GM23338 (cell line): ENCODE measurements at regions not wholly inside any gene's neighbourhood (a gene's known extent, or its start where the extent isn't known, plus 50 kb on each side); places are given as distances from the start of the nearest gene placed in this dataset.

ENCODE experiments used
- ATAC-seq: fragments of 200-7000 bp; cut with Tn5 transposase; 3 replicates; pipeline ENCODE4 v1.9.1; 2020
- DNase-seq: peaks from one replicate; pipeline ENCODE4 v3.0.0-alpha.2; 2015; ENCODE audit warnings: low spot score
- H2AFZ ChIP-seq: fragments of 200-600 bp; sonication (generic); 2 replicates; pipeline ENCODE4 v1.8.0; 2016; ENCODE audit warnings: antibody characterized with exemption, mild to moderate bottlenecking, moderate library complexity
- H3F3A ChIP-seq: fragments of 200-600 bp; sonication (generic); replicated peaks from 2 replicates; pipeline ENCODE4 v1.8.0; 2017; ENCODE audit warnings: antibody characterized with exemption, mixed run types, low read depth
- H3K27ac ChIP-seq: fragments of 200-600 bp; sonication (generic); 2 replicates; pipeline ENCODE4 v1.6.1; 2016; ENCODE audit warnings: low read depth
- H3K27me3 ChIP-seq: fragments of 200-600 bp; sonication (generic); 2 replicates; pipeline ENCODE4 v1.8.0; 2016; ENCODE audit warnings: mild to moderate bottlenecking, mixed run types, moderate library complexity; ENCODE audit not compliant: insufficient read depth
- H3K36me3 ChIP-seq: fragments of 200-600 bp; sonication (generic); 2 replicates; pipeline ENCODE4 v1.8.0; 2016; ENCODE audit warnings: mild to moderate bottlenecking; ENCODE audit not compliant: insufficient read depth
- H3K4me1 ChIP-seq: fragments of 200-600 bp; sonication (generic); 2 replicates; pipeline ENCODE4 v1.8.0; 2016; ENCODE audit warnings: mild to moderate bottlenecking, moderate library complexity; ENCODE audit not compliant: insufficient read depth
- H3K4me2 ChIP-seq: fragments of 200-600 bp; sonication (generic); 2 replicates; pipeline ENCODE4 v1.7.1; 2017; ENCODE audit warnings: mixed run types
- H3K4me3 ChIP-seq: fragments of 200-600 bp; sonication (generic); 2 replicates; pipeline ENCODE4 v1.6.1; 2016; ENCODE audit warnings: mixed run types
- H3K79me2 ChIP-seq: fragments of 200-600 bp; sonication (generic); replicated peaks from 2 replicates; pipeline ENCODE4 v1.8.0; 2017; ENCODE audit warnings: mild to moderate bottlenecking; ENCODE audit not compliant: insufficient read depth
- H3K9me2 ChIP-seq: fragments of 200-600 bp; sonication (generic); 2 replicates; pipeline ENCODE4 v1.8.0; 2017; ENCODE audit not compliant: insufficient read depth
- H4K20me1 ChIP-seq: fragments of 200-600 bp; sonication (generic); replicated peaks from 2 replicates; pipeline ENCODE4 v1.8.0; 2017; ENCODE audit warnings: mild to moderate bottlenecking; ENCODE audit not compliant: insufficient read depth
- H3K27ac Mint-ChIP-seq: 2 replicates; pipeline ENCODE4 v1.8.0; 2020; ENCODE audit warnings: inconsistent platforms, mild to moderate bottlenecking, moderate library complexity, mixed read lengths
- H3K27me3 Mint-ChIP-seq: 3 replicates; pipeline ENCODE4 v1.8.0; 2022; ENCODE audit warnings: low read depth, mild to moderate bottlenecking, moderate library complexity, mixed read lengths, inconsistent platforms; ENCODE audit not compliant: insufficient read depth, poor library complexity
- H3K36me3 Mint-ChIP-seq: 3 replicates; pipeline ENCODE4 v1.8.0; 2021; ENCODE audit warnings: low read depth, mild to moderate bottlenecking, inconsistent platforms, moderate library complexity, mixed read lengths
- H3K4me1 Mint-ChIP-seq: 3 replicates; pipeline ENCODE4 v1.8.0; 2020; ENCODE audit warnings: mild to moderate bottlenecking, inconsistent platforms, mixed read lengths
- H3K4me3 Mint-ChIP-seq: 3 replicates; pipeline ENCODE4 v1.8.0; 2021; ENCODE audit warnings: moderate library complexity, mild to moderate bottlenecking, inconsistent platforms, mixed read lengths
- H3K9me3 Mint-ChIP-seq: 3 replicates; pipeline ENCODE4 v1.8.0; 2020; ENCODE audit warnings: moderate library complexity, mild to moderate bottlenecking, inconsistent platforms, mixed read lengths
- CREB1 ChIP-seq: fragments of 250-450 bp; sonication (Bioruptor Pico); IDR thresholded peaks from 2 replicates; pipeline ENCODE4 v1.5.0; 2020; ENCODE audit warnings: low read depth, mild to moderate bottlenecking, moderate library complexity
- CTCF ChIP-seq, 2 experiments: fragments of 200-600 bp in 1 of 2; sonication (generic) in 1 of 2; conservative IDR thresholded peaks; 2 replicates each; pipeline versions ENCODE4 v1.5.1 to v1.6.1; 2016 to 2017; ENCODE audit warnings: antibody characterized with exemption in 2 of 2, low read depth in 2 of 2, mild to moderate bottlenecking in 2 of 2, moderate library complexity in 1 of 2
- ETS1 ChIP-seq: IDR thresholded peaks from 2 replicates; pipeline ENCODE4 v1.6.1; 2016; ENCODE audit warnings: antibody characterized with exemption
- EZH2 ChIP-seq: fragments of 200-600 bp; sonication (generic); IDR thresholded peaks from one replicate; pipeline ENCODE4 v1.8.0; 2017; ENCODE audit warnings: antibody characterized with exemption, mild to moderate bottlenecking, low read depth; ENCODE audit not compliant: unreplicated experiment
- EZH2phosphoT487 ChIP-seq: fragments of 200-600 bp; sonication (generic); IDR thresholded peaks from one replicate; pipeline ENCODE4 v1.8.1; 2018; ENCODE audit warnings: antibody characterized with exemption; ENCODE audit not compliant: unreplicated experiment
- JUNB ChIP-seq: IDR thresholded peaks from one replicate; pipeline ENCODE4 v1.6.1; 2016; ENCODE audit warnings: antibody characterized with exemption; ENCODE audit not compliant: unreplicated experiment
- NANOG ChIP-seq: IDR thresholded peaks from 2 replicates; pipeline ENCODE4 v1.6.1; 2016; ENCODE audit warnings: antibody characterized with exemption, borderline replicate concordance
- POLR2AphosphoS5 ChIP-seq: IDR thresholded peaks from 2 replicates; pipeline ENCODE4 v1.6.1; 2016; ENCODE audit warnings: antibody characterized with exemption, low read depth
- REST ChIP-seq: IDR thresholded peaks from one replicate; pipeline ENCODE4 v1.6.1; 2018; ENCODE audit warnings: antibody characterized with exemption; ENCODE audit not compliant: unreplicated experiment
- STAT1 ChIP-seq: IDR thresholded peaks from one replicate; pipeline ENCODE4 v1.6.1; 2016; ENCODE audit warnings: antibody characterized with exemption; ENCODE audit not compliant: unreplicated experiment
- ZNF114 ChIP-seq: fragments of 250-450 bp; sonication (Bioruptor Pico); IDR thresholded peaks from 2 replicates; pipeline ENCODE4 v1.5.0; 2020; ENCODE audit warnings: mild to moderate bottlenecking, moderate library complexity
- ZNF331 ChIP-seq: fragments of 250-450 bp; sonication (Bioruptor Pico); IDR thresholded peaks from 2 replicates; pipeline ENCODE4 v1.5.0; 2020; ENCODE audit warnings: low read depth, mild to moderate bottlenecking, moderate library complexity
- ZNF462 ChIP-seq: fragments of 250-450 bp; sonication (Bioruptor Pico); IDR thresholded peaks from 2 replicates; pipeline ENCODE4 v1.5.0; 2020; ENCODE audit warnings: mild to moderate bottlenecking, moderate library complexity

GRCh38 chr15:20657084-20657483, 115.5 kb upstream of the GOLGA6L6 start:
- H3K4me1 Mint-ChIP-seq = no peaks in the 10 kb centered on the region
- H3K36me3 Mint-ChIP-seq = no peaks in the 10 kb centered on the region
- ATAC-seq (no peak), DNase-seq (no peak)
- H3K27ac ChIP-seq = no peak overlapping the region
- no peak overlapping the region for H3K4me2 ChIP-seq
- no peaks in the 10 kb centered on the region for H4K20me1 ChIP-seq
- H3K4me1 ChIP-seq = no peaks in the 10 kb centered on the region
- H3K4me3 ChIP-seq = no peak overlapping the region; the same call in 1 of the 2 replicates
- no peak overlapping the region for H2AFZ ChIP-seq
- no peak for TF ChIP-seq ZNF114 (CRISPR knock-in tag)
- TF ChIP-seq ETS1 = no peak
- TF ChIP-seq REST = no peak
- TF ChIP-seq EZH2 = no peak
- TF ChIP-seq EZH2phosphoT487 = no peak
- TF ChIP-seq ZNF331 (CRISPR knock-in tag) = no peak
- no peak for TF ChIP-seq CREB1 (CRISPR knock-in tag)
- TF ChIP-seq ZNF462 (CRISPR knock-in tag) = no peak
- TF ChIP-seq JUNB = no peak
- no peak for TF ChIP-seq CTCF (conservative IDR thresholded peaks at IDR 0.05; ENCODE audit: low read depth in 2 of 2)
- no peak for TF ChIP-seq POLR2AphosphoS5
- TF ChIP-seq NANOG = no peak
- TF ChIP-seq STAT1 = no peak
- H3F3A ChIP-seq = no peaks in the 10 kb centered on the region
- H3K9me2 ChIP-seq = no peaks in the 10 kb centered on the region
- 0 out of 2 replicates have a peak, but pooled peaks cover 3% of the 10 kb centered on the region for H3K27me3 ChIP-seq
- peaks cover 36% of the 10 kb centered on the region for H3K36me3 ChIP-seq
- no peaks in the 10 kb centered on the region for H3K9me3 Mint-ChIP-seq
- no peaks in the 10 kb centered on the region for H3K27me3 Mint-ChIP-seq
- H3K27ac Mint-ChIP-seq = no peak overlapping the region
- H3K79me2 ChIP-seq = no peaks in the 10 kb centered on the region
- H3K4me3 Mint-ChIP-seq = no peak overlapping the region
